HepG2 (cell line): ENCODE measurements at regions not wholly inside any gene's neighbourhood (a gene's known extent, or its start where the extent isn't known, plus 50 kb on each side); places are given as distances from the start of the nearest gene placed in this dataset.

Source experiments
- ATAC-seq: fragments of 200-7000 bp; cut with Tn5 transposase; 3 replicates; pipeline ENCODE4 v1.9.1; 2020; ENCODE audit warnings: mild to moderate bottlenecking, moderate library complexity
- BruUV-seq: library from RNA; stranded (reverse); fragments of 400-500 nt; replicated peaks from 2 replicates; lab custom pipeline; 2021; lab: Mats Ljungman, UMichigan
- CTCF ChIA-PET: fragments of 300-600 bp; formaldehyde crosslinking; extraction: SDS; loops from one replicate; lab custom pipeline; 2021; ENCODE audit warnings: low total read pairs, inconsistent platforms, low intra/inter-chr PET ratio; lab: Yijun Ruan, JAX
- POLR2A ChIA-PET: fragments of 350-600 bp; sonication (Branson Sonifier 250); formaldehyde crosslinking; loops from one replicate; lab custom pipeline; 2020; ENCODE audit warnings: antibody characterized with exemption, inconsistent platforms; lab: Yijun Ruan, JAX
- DNase-seq: peaks from one replicate; pipeline ENCODE4 v3.0.0-alpha.2; 2015; ENCODE audit warnings: low spot score
- FAIRE-seq: peaks from 3 replicates; lab custom pipeline; 2011; peaks lifted over from hg19 to GRCh38; lab: Jason Lieb, UNC
- H2AFZ ChIP-seq: one replicate; pipeline ENCODE4 v1.6.1; 2011; ENCODE audit warnings: low read length, inconsistent platforms
- H3K27ac ChIP-seq: fragments of 300-600 bp; 3 replicates; pipeline ENCODE4 v1.8.0; 2011; ENCODE audit warnings: mixed run types, mild to moderate bottlenecking, mixed read lengths, low read length, inconsistent platforms; ENCODE audit not compliant: insufficient read depth; ENCODE audit errors: extremely low read length
- H3K27me3 ChIP-seq, 2 experiments: fragments of 200-600 bp in 1 of 2; 2 replicates in 1 of 2; 3 replicates in 1 of 2; pipeline versions ENCODE4 v1.6.0 to v1.8.0; 2011; ENCODE audit warnings: low read length in 2 of 2, mild to moderate bottlenecking in 2 of 2, moderate library complexity in 2 of 2, inconsistent platforms in 1 of 2; ENCODE audit not compliant: insufficient read depth in 2 of 2, control insufficient read depth in 1 of 2
- H3K36me3 ChIP-seq, 2 experiments: fragments of 200-600 bp in 1 of 2; replicated peaks in 1 of 2; 2 replicates in 1 of 2; 3 replicates in 1 of 2; pipeline versions ENCODE4 v1.5.1 to v1.8.0; 2011; ENCODE audit warnings: low read length in 2 of 2, inconsistent platforms in 1 of 2; ENCODE audit not compliant: insufficient read depth in 2 of 2, control insufficient read depth in 1 of 2
- H3K4me1 ChIP-seq: 2 replicates; pipeline ENCODE4 v1.5.1; 2012; ENCODE audit warnings: low read length, inconsistent platforms; ENCODE audit not compliant: insufficient read depth
- H3K4me2 ChIP-seq: 2 replicates; pipeline ENCODE4 v1.6.0; 2011; ENCODE audit warnings: low read depth, low read length, inconsistent platforms
- H3K4me3 ChIP-seq, 3 experiments: fragments of 200-600 bp in 1 of 3; sonication (generic), shearing (Covaris generic) in 1 of 3; replicated peaks in 1 of 3; 2 replicates each; pipeline ENCODE4 v1.5.1; 2011 to 2016; ENCODE audit warnings: low read length in 3 of 3, inconsistent platforms in 2 of 3, low read depth in 2 of 3, mild to moderate bottlenecking in 2 of 3, control low read depth in 1 of 3, mixed read lengths in 1 of 3; ENCODE audit not compliant: insufficient read depth in 1 of 3
- H3K79me2 ChIP-seq: one replicate; pipeline ENCODE4 v1.6.1; 2011; ENCODE audit warnings: low read length, inconsistent platforms; ENCODE audit not compliant: insufficient read depth
- H3K9ac ChIP-seq: 2 replicates; pipeline ENCODE4 v1.6.0; 2011; ENCODE audit warnings: mild to moderate bottlenecking, low read depth, low read length, inconsistent platforms; ENCODE audit not compliant: insufficient read depth
- H3K9me3 ChIP-seq: 2 replicates; pipeline ENCODE4 v1.5.1; 2012; ENCODE audit warnings: mild to moderate bottlenecking, low read length
- H4K20me1 ChIP-seq: 2 replicates; pipeline ENCODE4 v1.6.0; 2011; ENCODE audit warnings: inconsistent platforms, mild to moderate bottlenecking, low read length, moderate library complexity; ENCODE audit not compliant: insufficient read depth
- ATM ChIP-seq: fragments of 450-650 bp; IDR thresholded peaks from 2 replicates; pipeline ENCODE4 v1.7.1; 2017; ENCODE audit warnings: mild to moderate bottlenecking, borderline replicate concordance
- DDIT3 ChIP-seq: sonication (generic); formaldehyde crosslinking; IDR thresholded peaks from 2 replicates; pipeline ENCODE4 v1.4.0; 2020; ENCODE audit warnings: mild to moderate bottlenecking, missing genetic modification reagents
- DRAP1 ChIP-seq: IDR thresholded peaks from 2 replicates; pipeline ENCODE4 v1.6.1; 2016; ENCODE audit warnings: missing genetic modification reagents, missing compliant biosample characterization
- EZH2 ChIP-seq: conservative IDR thresholded peaks from 2 replicates; pipeline ENCODE4 v1.6.1; 2012; ENCODE audit warnings: mild to moderate bottlenecking, low read depth, low read length, moderate library complexity
- FOXK1 ChIP-seq: sonication (generic); formaldehyde crosslinking; IDR thresholded peaks from 2 replicates; pipeline ENCODE4 v1.4.0; 2020; ENCODE audit warnings: low read depth, missing genetic modification reagents, borderline replicate concordance
- HES4 ChIP-seq: sonication (generic); formaldehyde crosslinking; IDR thresholded peaks from 2 replicates; pipeline ENCODE4 v1.9.0; 2021; ENCODE audit warnings: mild to moderate bottlenecking, missing genetic modification reagents, borderline replicate concordance
- HNRNPL ChIP-seq: fragments of 200-400 bp; formaldehyde crosslinking; IDR thresholded peaks from 2 replicates; pipeline ENCODE4 v1.6.1; 2017; ENCODE audit warnings: mild to moderate bottlenecking, low read depth, low read length
- IRF2 ChIP-seq: IDR thresholded peaks from 2 replicates; pipeline ENCODE4 v1.6.1; 2018; ENCODE audit warnings: missing genetic modification reagents, missing compliant biosample characterization
- KDM4B ChIP-seq: sonication (generic); formaldehyde crosslinking; IDR thresholded peaks from 2 replicates; pipeline ENCODE4 v1.4.0; 2020; ENCODE audit warnings: missing genetic modification reagents
- MAFK ChIP-seq, 2 experiments: IDR thresholded peaks in 1 of 2; conservative IDR thresholded peaks in 1 of 2; 2 replicates each; pipeline ENCODE4 v1.6.1; 2011; ENCODE audit warnings: improper control_type of control experiment in 2 of 2, low read length in 2 of 2
- NFKBIZ ChIP-seq: IDR thresholded peaks from 2 replicates; pipeline ENCODE4 v1.6.1; 2018; ENCODE audit warnings: missing genetic modification reagents, missing compliant biosample characterization
- TCF12 ChIP-seq, 2 experiments: fragments of 450-650 bp in 1 of 2; sonication (generic) in 1 of 2; formaldehyde crosslinking in 1 of 2; IDR thresholded peaks; 2 replicates each; pipeline versions ENCODE4 v1.6.1 to v1.8.0; 2017 to 2022; ENCODE audit warnings: antibody characterized with exemption in 1 of 2, mild to moderate bottlenecking in 1 of 2, missing genetic modification reagents in 1 of 2, moderate library complexity in 1 of 2
- THYN1 ChIP-seq: sonication (generic); formaldehyde crosslinking; IDR thresholded peaks from 2 replicates; pipeline ENCODE4 v1.8.1; 2023; ENCODE audit warnings: low read depth, mild to moderate bottlenecking, moderate library complexity, missing genetic modification reagents, borderline replicate concordance
- ZBTB7A ChIP-seq: sonication (generic); formaldehyde crosslinking; IDR thresholded peaks from 2 replicates; pipeline ENCODE4 v1.8.0; 2022; ENCODE audit warnings: mild to moderate bottlenecking, missing genetic modification reagents
- ZNF274 ChIP-seq: sonication (generic); formaldehyde crosslinking; IDR thresholded peaks from 2 replicates; pipeline ENCODE4 v1.5.1; 2020; ENCODE audit warnings: mild to moderate bottlenecking, missing genetic modification reagents
- ZNF335 ChIP-seq: sonication (generic); formaldehyde crosslinking; IDR thresholded peaks from 2 replicates; pipeline ENCODE4 v1.4.0; 2020; ENCODE audit warnings: missing genetic modification reagents
- ZNF382 ChIP-seq: sonication (generic); formaldehyde crosslinking; IDR thresholded peaks from 2 replicates; pipeline ENCODE4 v1.5.0; 2020; ENCODE audit warnings: missing genetic modification reagents, mild to moderate bottlenecking, borderline replicate concordance
- ZNF460 ChIP-seq: sonication (generic); formaldehyde crosslinking; IDR thresholded peaks from 2 replicates; pipeline ENCODE4 v1.5.1; 2020; ENCODE audit warnings: missing genetic modification reagents, mild to moderate bottlenecking, borderline replicate concordance
- ZNF737 ChIP-seq: sonication (generic); formaldehyde crosslinking; IDR thresholded peaks from 2 replicates; pipeline ENCODE4 v1.5.0; 2020; ENCODE audit warnings: missing genetic modification reagents, mild to moderate bottlenecking, borderline replicate concordance
- ZNF761 ChIP-seq: sonication (generic); formaldehyde crosslinking; conservative IDR thresholded peaks from 2 replicates; pipeline ENCODE4 v1.4.0; 2020; ENCODE audit warnings: mild to moderate bottlenecking, missing genetic modification reagents
- ZNF782 ChIP-seq: sonication (generic); formaldehyde crosslinking; IDR thresholded peaks from 2 replicates; pipeline ENCODE4 v1.4.0; 2020; ENCODE audit warnings: missing genetic modification reagents, mild to moderate bottlenecking, borderline replicate concordance
- WGBS: methylation state at CpG from one replicate; pipeline ENCODE4 v1.1.6; 2017; ENCODE audit warnings: low lambda C conversion rate; 5-methylcytosine and 5-hydroxymethylcytosine counted together
- in situ Hi-C: cut with HindIII; loops from 2 replicates; pipeline ENCODE4 v1.10.0; 2017; ENCODE audit warnings: low pct_unique_long_range_greater_than_20kb; ENCODE audit not compliant: extremely low pct_ligation_motif_present
- intact Hi-C: fragments of 100-400 bp; cut with micrococcal nuclease; formaldehyde crosslinking; loops from one replicate; pipeline ENCODE4 v1.10.0; 2022; ENCODE audit not compliant: unreplicated experiment

- H3K79me2 ChIP-seq, result no peaks in the 10 kb centered on the region
- H3K4me1 ChIP-seq, result peaks cover 20% of the 10 kb centered on the region
- 22% methylated on average over 3 of the region's 3 CpGs for WGBS
- CTCF ChIA-PET, result no interaction called here
- DNase-seq (no peak), FAIRE-seq (no peak), ATAC-seq (no peak)
- H3K27ac ChIP-seq, result no peak overlapping the region
- in situ Hi-C loops, result no loop called here
- BruUV-seq, result no TSS peak
- H2AFZ ChIP-seq, result no peak overlapping the region
- TF ChIP-seq TCF12 (IDR thresholded peaks at IDR 0.05) (no peak), TCF12 (CRISPR knock-in tag; IDR thresholded peaks at IDR 0.05) (no peak), NFKBIZ (CRISPR knock-in tag) (no peak), ZNF335 (CRISPR knock-in tag) (no peak), ATM (no peak), IRF2 (CRISPR knock-in tag) (no peak), EZH2 (no peak), DRAP1 (no peak), ZNF274 (no peak), FOXK1 (CRISPR knock-in tag) (no peak), ZNF460 (CRISPR knock-in tag) (no peak)
- no peak overlapping the region for H3K4me3 ChIP-seq
- no peaks in the 10 kb centered on the region for H4K20me1 ChIP-seq
- POLR2A ChIA-PET, result no interaction called here
- intact Hi-C loops, result no loop called here
- H3K4me2 ChIP-seq, result no peak overlapping the region
- no peaks in the 10 kb centered on the region for H3K27me3 ChIP-seq
- no peaks in the 10 kb centered on the region for H3K36me3 ChIP-seq
- no peak overlapping the region for H3K9ac ChIP-seq
- H3K9me3 ChIP-seq, result no peaks in the 10 kb centered on the region
Observed at GRCh38 chr7:85471740-85472139, 284.9 kb upstream of the SEMA3D start.

- FAIRE-seq (no peak), ATAC-seq (no peak), DNase-seq (no peak)
- no peaks in the 10 kb centered on the region for H4K20me1 ChIP-seq
- H3K9me3 ChIP-seq, result no peaks in the 10 kb centered on the region
- H3K9ac ChIP-seq, result no peak overlapping the region
- ChIA-PET POLR2A (no interaction called here), CTCF (no interaction called here)
- in situ Hi-C loops (no loop called here), intact Hi-C loops (no loop called here)
- no peak overlapping the region for H2AFZ ChIP-seq
- peaks cover 19% of the 10 kb centered on the region for H3K4me1 ChIP-seq
- BruUV-seq, result no TSS peak
- H3K36me3 ChIP-seq, result no peaks in the 10 kb centered on the region
- H3K4me3 ChIP-seq, result no peak overlapping the region
- no peaks in the 10 kb centered on the region for H3K27me3 ChIP-seq
- H3K4me2 ChIP-seq, result no peak overlapping the region
- H3K27ac ChIP-seq, result no peak overlapping the region
- no peaks in the 10 kb centered on the region for H3K79me2 ChIP-seq
- TF ChIP-seq MAFK (conservative IDR thresholded peaks at IDR 0.05 in 1 of 2, IDR thresholded peaks at IDR 0.05 in 1 of 2; ENCODE audit: low read length in 2 of 2) (no peak), HES4 (no peak), KDM4B (no peak), ZNF761 (CRISPR knock-in tag) (no peak), THYN1 (no peak), ZBTB7A (CRISPR knock-in tag) (no peak), HNRNPL (no peak), DDIT3 (CRISPR knock-in tag) (no peak), ZNF782 (CRISPR knock-in tag) (no peak), ZNF382 (CRISPR knock-in tag) (no peak), ZNF737 (CRISPR knock-in tag) (no peak)
Observed at GRCh38 chr7:85471307-85471706, 284.5 kb upstream of the SEMA3D start.
